ENCODE measurements at regions not wholly inside any gene's neighbourhood (a gene's known extent, or its start where the extent isn't known, plus 50 kb on each side); places are given as distances from the start of the nearest gene placed in this dataset.

GRCh38 chr13:73681015-73681414, 453.2 kb downstream of the KLF12 start:
- Mint-ChIP-seq H3K4me1 (no peaks in the 10 kb centered on the region), H3K27ac (no peak overlapping the region), H3K4me3 (no peak overlapping the region), H3K9me3 (no peaks in the 10 kb centered on the region), H3K27me3 (no peaks in the 10 kb centered on the region), H3K36me3 (ENCODE audit: low read depth) (peaks cover 14% of the 10 kb centered on the region)
- POLR2A ChIA-PET = no interaction called here
- CTCF ChIA-PET = no interaction called here
- TF ChIP-seq, protein P1, sequence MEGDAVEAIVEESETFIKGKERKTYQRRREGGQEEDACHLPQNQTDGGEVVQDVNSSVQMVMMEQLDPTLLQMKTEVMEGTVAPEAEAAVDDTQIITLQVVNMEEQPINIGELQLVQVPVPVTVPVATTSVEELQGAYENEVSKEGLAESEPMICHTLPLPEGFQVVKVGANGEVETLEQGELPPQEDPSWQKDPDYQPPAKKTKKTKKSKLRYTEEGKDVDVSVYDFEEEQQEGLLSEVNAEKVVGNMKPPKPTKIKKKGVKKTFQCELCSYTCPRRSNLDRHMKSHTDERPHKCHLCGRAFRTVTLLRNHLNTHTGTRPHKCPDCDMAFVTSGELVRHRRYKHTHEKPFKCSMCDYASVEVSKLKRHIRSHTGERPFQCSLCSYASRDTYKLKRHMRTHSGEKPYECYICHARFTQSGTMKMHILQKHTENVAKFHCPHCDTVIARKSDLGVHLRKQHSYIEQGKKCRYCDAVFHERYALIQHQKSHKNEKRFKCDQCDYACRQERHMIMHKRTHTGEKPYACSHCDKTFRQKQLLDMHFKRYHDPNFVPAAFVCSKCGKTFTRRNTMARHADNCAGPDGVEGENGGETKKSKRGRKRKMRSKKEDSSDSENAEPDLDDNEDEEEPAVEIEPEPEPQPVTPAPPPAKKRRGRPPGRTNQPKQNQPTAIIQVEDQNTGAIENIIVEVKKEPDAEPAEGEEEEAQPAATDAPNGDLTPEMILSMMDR (IDR thresholded peaks at IDR 0.05) = no peak
- no peak for DNase-seq
- intact Hi-C loops (cut with micrococcal nuclease) = no loop called here
- ATAC-seq (ENCODE audit: low read depth) = no peak

- POLR2A ChIA-PET = interaction anchor here (0.5 kb wide), 1 partner anchor 1589 kb away, joined by 5 read pairs; no protein-coding TSS in a partner anchor
- TF ChIP-seq, protein P1 (IDR thresholded peaks at IDR 0.05) = no peak
- Mint-ChIP-seq H3K4me3 (no peak overlapping the region), H3K27ac (no peak overlapping the region), H3K4me1 (no peaks in the 10 kb centered on the region), H3K9me3 (no peaks in the 10 kb centered on the region), H3K27me3 (no peaks in the 10 kb centered on the region), H3K36me3 (ENCODE audit: low read depth) (peaks cover 9% of the 10 kb centered on the region)
- no peak for ATAC-seq (ENCODE audit: low read depth)
- CTCF ChIA-PET = no interaction called here
- intact Hi-C loops (cut with micrococcal nuclease) = no loop called here
- no peak for DNase-seq
These were observed 457.1 kb downstream of the KLF12 start for GRCh38 chr13:73677048-73677601.

GRCh38 chr13:73676550-73677047, 457.6 kb downstream of the KLF12 start:
- Mint-ChIP-seq H3K27ac (no peak overlapping the region), H3K36me3 (ENCODE audit: low read depth) (peaks cover 5% of the 10 kb centered on the region), H3K9me3 (no peaks in the 10 kb centered on the region), H3K4me3 (no peak overlapping the region), H3K27me3 (no peaks in the 10 kb centered on the region), H3K4me1 (no peaks in the 10 kb centered on the region)
- TF ChIP-seq, protein P1 (IDR thresholded peaks at IDR 0.05) = no peak
- intact Hi-C loops (cut with micrococcal nuclease) = no loop called here
- ATAC-seq (ENCODE audit: low read depth) = no peak
- ChIA-PET POLR2A (interaction anchor here (0.5 kb wide), 1 partner anchor 1589 kb away, joined by 5 read pairs; no protein-coding TSS in a partner anchor), CTCF (no interaction called here)
- DNase-seq = no peak

GRCh38 chr13:73675821-73676220, 458.4 kb downstream of the KLF12 start:
- ATAC-seq (ENCODE audit: low read depth) (no peak), DNase-seq (no peak)
- TF ChIP-seq, protein P1 (IDR thresholded peaks at IDR 0.05) = no peak
- POLR2A ChIA-PET = no interaction called here
- CTCF ChIA-PET = no interaction called here
- Mint-ChIP-seq H3K4me1 (no peaks in the 10 kb centered on the region), H3K27ac (no peak overlapping the region), H3K9me3 (no peaks in the 10 kb centered on the region), H3K36me3 (ENCODE audit: low read depth) (no peaks in the 10 kb centered on the region), H3K4me3 (no peak overlapping the region), H3K27me3 (no peaks in the 10 kb centered on the region)
- intact Hi-C loops (cut with micrococcal nuclease) = no loop called here

DNA sequence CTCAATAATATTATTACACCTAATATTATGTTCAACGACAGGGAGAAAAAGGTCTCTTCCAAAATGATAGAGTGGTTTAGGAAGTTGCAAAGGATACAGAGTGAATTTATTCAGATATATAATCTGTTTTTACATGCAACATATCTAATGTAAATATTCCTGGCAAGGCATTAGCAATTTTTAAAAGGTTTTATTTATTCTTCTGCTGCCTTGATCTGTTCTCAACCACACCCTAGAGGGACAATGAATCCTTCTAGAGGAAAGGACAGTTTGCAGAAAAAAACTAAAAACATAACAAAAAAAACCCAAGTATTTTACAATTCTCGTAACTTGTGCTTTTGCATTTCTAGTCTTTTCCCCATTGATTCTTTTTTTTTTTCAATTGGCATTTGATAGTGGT, 459.6 kb downstream of the KLF12 start:
- H3K36me3 Mint-ChIP-seq (ENCODE audit: low read depth) = no peaks in the 10 kb centered on the region
- DNase-seq (no peak), ATAC-seq (ENCODE audit: low read depth) (no peak)
- H3K9me3 Mint-ChIP-seq = no peaks in the 10 kb centered on the region
- TF ChIP-seq, protein P1 (IDR thresholded peaks at IDR 0.05) = no peak
- no peak overlapping the region for H3K4me3 Mint-ChIP-seq
- ChIA-PET CTCF (no interaction called here), POLR2A (no interaction called here)
- no peaks in the 10 kb centered on the region for H3K4me1 Mint-ChIP-seq
- intact Hi-C loops (cut with micrococcal nuclease) = no loop called here
- H3K27ac Mint-ChIP-seq = no peak overlapping the region
- H3K27me3 Mint-ChIP-seq = no peaks in the 10 kb centered on the region

Measured in activated B cell treated with CpG ODN at 0.5 μM for 24 hours (primary cell).